Fibroblast of skin of right biceps (primary cell): ENCODE measurements at regions not wholly inside any gene's neighbourhood (a gene's known extent, or its start where the extent isn't known, plus 50 kb on each side); places are given as distances from the start of the nearest gene placed in this dataset.
"Not testable (repeated sequence)": the region's sequence is repeated elsewhere in the genome, so short reads cannot be mapped to it uniquely, and the experiment has no call there.

ENCODE experiments used
- DNase-seq: peaks from one replicate; pipeline ENCODE4 v3.0.0-alpha.2; 2013

DNA sequence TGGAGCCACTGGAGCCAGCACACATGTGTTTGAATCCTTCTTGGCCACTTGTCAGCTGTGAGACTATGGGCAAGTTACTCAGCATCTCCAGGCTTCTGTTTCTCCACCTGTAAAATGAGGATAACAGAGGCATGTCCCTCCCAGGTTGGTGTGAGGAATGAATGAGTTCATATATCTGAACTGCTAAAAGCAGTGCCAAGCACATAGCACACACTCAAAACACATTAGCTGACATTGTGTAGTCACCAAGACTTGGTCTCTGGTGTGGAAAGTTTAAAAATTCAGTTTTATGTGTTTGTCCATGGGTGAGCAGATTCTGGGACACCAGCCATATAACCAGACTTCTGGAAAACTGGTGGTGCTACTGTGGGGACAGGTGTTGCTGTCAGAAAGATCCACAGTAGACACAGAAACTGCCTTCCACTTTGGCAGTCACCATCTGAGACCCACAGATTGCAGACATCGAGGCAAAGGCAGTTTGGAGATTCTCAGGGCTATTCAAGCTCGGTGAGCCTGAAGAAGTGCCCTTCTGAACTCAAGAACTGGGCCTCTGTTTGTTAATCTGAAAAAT is 115.8 kb downstream of the MRPL14 start:
- no peak for DNase-seq

GRCh38 chr6:44010411-44011349 is 116.6 kb downstream of the MRPL14 start:
- peak; percentile 98 for DNase-seq

GRCh38 chr6:44009425-44010321 is 117.6 kb downstream of the MRPL14 start:
- peak; percentile 54 for DNase-seq

DNA sequence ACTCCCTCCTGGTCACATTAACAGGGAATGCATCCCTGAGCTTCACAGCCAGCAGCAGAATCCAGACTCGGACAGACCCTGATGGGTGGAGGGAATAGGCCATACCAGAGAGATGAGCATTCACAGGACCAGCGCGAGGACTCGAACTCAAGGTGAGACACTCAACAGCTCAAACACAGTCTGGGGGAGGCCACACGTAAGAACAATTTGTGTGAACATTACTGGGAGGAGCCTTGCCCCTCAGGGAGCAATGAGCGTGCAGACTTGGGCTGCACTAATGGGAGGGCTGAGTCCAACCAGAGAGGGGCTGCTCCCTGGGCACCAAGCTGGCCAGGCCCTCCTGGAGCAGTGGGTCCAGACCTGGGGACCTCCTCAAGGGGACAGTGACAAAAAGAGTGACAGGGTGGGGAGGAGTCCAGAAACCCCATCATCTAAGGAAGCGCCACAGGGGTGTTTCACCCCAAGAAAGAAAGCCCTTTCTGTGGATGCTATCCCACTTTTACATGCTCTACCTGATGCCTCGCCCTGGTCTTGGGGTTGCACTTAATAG is 118.4 kb downstream of the MRPL14 start:
- DNase-seq: no peak

DNA sequence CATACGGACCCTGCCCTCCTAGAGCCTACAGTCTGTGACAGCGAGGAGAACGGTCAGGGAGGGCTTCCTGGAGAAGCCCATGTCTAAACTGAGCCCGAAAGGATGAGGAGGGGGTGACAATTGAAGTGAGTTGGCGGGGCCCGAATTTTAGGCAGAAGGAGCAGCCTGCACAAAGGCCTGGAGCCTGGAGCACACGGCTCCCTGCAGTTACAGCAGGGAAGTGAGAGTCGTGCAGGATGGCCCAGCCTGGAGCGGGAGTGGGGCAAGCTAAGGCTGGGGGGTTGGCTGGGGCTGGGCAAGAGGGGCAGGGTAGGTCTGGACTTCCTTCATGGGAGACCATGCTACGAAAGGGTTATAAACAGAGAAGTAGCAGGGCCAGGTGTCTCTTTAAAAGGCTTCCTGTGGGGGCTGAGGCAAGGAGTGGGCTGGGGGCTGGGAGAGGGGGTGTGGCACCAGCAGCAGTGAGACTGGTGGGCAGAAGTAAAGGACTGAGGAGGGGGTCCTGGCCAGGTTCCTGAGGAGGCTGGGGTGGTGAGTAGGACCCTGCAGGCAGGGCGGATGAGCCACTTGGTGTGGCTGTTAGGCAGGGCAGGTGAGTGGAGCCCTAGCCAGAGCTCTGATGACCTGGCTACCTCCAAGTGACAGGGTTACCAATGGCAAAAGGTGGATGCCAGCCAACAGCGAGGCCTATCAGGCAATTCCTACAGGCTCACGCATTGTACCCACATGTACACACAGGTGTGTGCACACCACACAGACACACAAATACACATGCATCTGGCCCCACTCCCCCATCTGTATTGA is 119.2 kb downstream of the MRPL14 start:
- DNase-seq: no peak

- DNase-seq: no peak
Measured at GRCh38 chr6:44006872-44007303, 120.4 kb downstream of the MRPL14 start.

GRCh38 chr6:44006123-44006871 is 121.0 kb downstream of the MRPL14 start:
- DNase-seq: peak; percentile 78

GRCh38 chr6:44005507-44005903 is 121.7 kb downstream of the MRPL14 start:
- no peak for DNase-seq

DNA sequence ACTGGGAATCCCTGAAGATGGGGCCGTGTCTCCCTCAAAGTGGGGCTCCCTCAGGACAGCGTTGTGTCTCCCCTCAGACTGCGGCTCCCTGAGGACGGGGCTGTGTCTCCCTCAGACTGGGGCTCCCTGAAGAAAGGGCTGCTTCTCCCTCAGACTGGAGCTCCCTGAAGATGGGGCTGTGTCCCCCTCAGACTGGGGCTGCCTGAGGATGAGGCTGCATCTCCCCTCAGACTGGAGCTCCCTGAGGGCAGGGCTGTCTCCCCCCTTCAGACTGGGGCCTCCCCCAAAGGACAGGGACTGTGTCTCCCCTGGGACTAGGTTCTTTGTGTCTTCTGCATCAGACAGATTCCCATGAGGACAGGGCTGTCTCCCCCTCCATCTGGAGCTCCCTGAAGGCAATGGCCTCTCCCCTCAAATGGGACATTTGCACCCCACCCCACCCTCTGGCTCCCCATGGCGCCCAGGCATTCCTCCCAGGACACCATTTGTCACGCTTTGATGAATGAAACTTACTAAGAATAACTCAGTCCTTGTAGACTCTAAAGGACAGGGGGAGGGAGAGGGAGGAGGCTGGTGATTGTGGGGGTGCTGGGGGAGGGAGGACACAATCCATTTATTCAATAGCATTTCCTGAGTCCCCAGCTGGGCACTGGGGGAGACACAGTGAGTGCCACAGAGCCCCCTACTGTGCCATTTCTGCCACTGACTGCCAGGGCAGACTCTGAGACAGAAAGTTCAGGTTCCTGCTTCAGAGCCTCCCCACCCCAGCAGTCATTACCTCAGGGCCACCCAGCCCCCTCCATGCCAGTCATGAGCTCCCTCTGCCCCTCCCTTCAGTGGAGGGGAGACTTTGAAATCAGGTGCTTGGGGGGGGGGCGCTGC is 122.4 kb downstream of the MRPL14 start:
- DNase-seq: peak; percentile 87

GRCh38 chr6:44004136-44004535 is 123.1 kb downstream of the MRPL14 start:
- no peak for DNase-seq

DNA sequence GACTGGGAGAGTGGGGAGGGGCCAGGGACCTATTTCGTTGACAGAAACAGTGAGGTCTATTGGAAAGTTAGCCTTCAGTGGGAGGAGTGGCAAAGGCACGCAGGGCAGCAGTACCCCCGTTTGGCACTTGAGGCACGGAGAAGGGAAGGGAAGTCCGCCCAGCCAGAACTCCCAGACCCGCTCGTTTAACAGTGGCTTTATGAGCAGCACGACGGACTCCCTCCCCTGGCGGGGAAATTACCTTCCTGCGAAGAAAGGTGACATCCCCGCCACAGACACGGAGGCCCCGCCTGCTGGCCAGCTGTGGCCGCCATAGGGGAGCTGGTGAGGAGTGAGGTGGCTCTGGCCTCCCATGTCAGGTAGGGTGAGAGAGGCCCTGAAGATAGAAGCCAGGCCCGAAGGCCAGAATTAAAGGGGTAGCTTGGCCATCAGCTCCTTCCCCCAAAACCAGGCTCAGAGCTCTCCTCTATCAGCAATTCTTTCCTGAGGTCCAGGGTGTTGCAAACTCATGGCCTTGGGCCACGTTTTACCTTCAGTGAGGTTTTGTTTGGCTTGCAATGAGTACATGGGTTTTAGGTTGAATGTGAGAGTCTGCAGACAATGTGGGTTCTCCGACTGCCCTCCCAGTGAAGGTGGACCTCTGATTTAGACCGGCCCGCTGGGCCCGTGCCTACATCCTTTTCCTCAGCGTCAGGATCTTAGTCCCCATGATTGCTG is 123.7 kb downstream of the MRPL14 start:
- no peak for DNase-seq

DNA sequence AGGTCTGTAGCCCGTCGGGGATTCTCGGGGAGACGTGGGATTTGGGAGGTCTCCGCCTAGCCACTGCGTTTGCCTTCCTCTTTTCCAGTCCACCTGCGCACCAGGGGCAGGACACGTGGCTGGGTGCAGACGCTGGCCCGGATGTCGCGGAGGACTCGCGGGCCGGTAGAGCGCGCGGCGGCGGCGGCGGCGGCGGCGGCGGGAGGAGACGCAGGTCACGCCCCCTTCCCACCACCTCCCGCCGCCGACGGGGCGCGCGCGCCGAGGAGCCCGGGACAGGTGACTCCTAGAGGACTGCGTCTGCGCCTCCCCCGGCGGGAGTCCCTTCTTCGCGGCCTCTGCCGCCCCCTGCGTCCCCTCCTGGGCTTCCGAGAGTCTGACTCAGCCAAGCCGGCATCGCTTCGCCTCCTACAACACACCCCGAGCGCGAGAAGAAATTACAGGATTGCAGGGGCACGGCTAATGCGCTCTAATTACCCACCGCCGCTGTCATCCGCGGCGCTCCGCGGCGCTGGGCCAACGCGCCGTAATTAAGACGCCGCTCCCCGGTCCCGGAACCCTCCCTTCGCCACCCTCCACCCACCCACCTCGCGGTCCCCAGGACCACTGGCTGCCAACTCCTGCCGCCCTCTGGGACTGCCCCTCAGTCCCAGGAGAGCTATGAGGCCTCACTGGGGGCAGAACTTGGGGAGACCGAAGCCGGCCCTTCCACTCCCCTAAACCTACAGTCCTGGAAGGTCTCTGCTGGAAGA is 124.5 kb downstream of the MRPL14 start:
- peak; percentile 87 for DNase-seq

DNA sequence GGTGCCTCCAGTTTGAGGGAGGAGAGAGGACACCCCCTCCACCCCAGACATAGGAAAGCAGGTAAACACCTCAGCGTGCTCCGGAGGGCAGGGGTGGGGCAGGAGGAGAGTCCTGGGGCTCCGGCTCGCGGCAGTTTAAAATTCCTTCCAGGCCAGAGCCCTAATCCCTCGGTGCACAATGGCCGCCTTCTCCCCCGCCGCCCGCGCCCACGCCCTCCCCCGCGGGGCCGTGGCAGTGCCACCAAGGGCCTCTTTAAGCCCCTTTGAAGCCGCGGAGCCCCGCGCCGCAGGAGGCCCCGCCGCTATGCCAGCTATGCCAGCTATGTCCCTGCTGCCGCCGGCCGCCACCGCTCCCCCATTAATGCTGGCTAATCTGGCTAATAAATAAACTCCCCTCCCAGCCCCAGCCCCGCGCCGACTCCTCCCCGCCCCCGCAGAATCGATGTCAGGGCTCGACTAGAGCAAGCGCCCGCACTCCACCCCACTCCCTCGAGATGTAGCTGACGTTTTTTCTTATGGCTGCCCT is 125.1 kb downstream of the MRPL14 start:
- peak; percentile 58 for DNase-seq

DNA sequence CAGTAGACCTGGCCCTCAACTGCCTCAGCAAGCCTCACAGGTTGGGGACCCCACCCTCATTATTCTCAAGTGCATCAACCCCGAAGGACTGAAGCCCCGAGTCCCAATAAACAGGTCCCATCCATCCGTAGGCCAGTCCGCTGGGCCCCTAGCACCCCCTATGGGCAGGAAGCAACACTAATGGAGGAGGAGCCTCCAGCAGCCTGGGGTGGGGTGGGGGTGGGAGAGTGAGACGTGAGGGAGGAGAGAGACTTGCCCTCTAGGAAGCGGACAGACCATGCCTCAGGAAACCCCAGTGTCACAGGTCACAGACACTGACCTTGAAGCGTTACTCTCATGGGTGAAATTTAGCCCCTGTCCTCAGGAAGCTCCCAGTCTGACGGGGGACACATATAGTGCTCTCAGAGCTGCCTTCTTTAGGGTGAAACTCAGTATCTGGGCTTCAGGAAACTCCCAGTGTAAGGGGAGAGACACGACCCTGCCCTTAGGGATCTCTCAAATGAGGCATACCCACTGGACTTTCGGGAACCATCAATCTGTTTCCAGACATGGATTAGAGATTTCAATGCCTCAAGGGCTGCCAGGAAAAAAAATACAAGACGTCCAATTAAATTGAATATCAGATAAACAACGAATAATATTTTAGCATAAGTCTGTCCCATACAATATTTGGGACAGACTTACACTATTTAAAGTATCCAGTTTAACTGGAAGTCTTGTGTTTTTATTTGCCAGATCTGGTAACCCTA is 125.8 kb downstream of the MRPL14 start:
- DNase-seq: peak; percentile 69

GRCh38 chr6:44000164-44000842 is 126.9 kb downstream of the MRPL14 start:
- peak; percentile 58 for DNase-seq

GRCh38 chr6:43999628-44000027 is 127.6 kb downstream of the MRPL14 start:
- no peak for DNase-seq

GRCh38 chr6:43998592-43999243 is 128.5 kb downstream of the MRPL14 start:
- not testable (repeated sequence) for DNase-seq
